ENCODE measurements at regions not wholly inside any gene's neighbourhood (a gene's known extent, or its start where the extent isn't known, plus 50 kb on each side); places are given as distances from the start of the nearest gene placed in this dataset.

- Mint-ChIP-seq H3K27me3 (peaks cover 2% of the 10 kb centered on the region), H3K4me3 (no peak overlapping the region), H3K27ac (no peak overlapping the region), H3K4me1 (no peaks in the 10 kb centered on the region), H3K9me3 (peaks cover 10% of the 10 kb centered on the region), H3K36me3 (ENCODE audit: low read depth) (no peaks in the 10 kb centered on the region)
- intact Hi-C loops (cut with micrococcal nuclease): no loop called here
- ChIA-PET CTCF (no interaction called here), POLR2A (no interaction called here)
- ATAC-seq (ENCODE audit: low read depth) (no peak), DNase-seq (no peak)
- TF ChIP-seq CTCF (IDR thresholded peaks at IDR 0.05): no peak
Measured at GRCh38 chr6:167555836-167556235, 230.9 kb downstream of the TTLL2 start.

GRCh38 chr6:167557675-167558074 lies 232.8 kb downstream of the TTLL2 start:
- peaks cover 2% of the 10 kb centered on the region for H3K27me3 Mint-ChIP-seq
- no peaks in the 10 kb centered on the region for H3K4me1 Mint-ChIP-seq
- ChIA-PET CTCF (no interaction called here), POLR2A (no interaction called here)
- H3K36me3 Mint-ChIP-seq (ENCODE audit: low read depth): no peaks in the 10 kb centered on the region
- peaks cover 10% of the 10 kb centered on the region for H3K9me3 Mint-ChIP-seq
- no peak for TF ChIP-seq CTCF (IDR thresholded peaks at IDR 0.05)
- intact Hi-C loops (cut with micrococcal nuclease): no loop called here
- H3K27ac Mint-ChIP-seq: no peak overlapping the region
- DNase-seq (no peak), ATAC-seq (ENCODE audit: low read depth) (no peak)
- no peak overlapping the region for H3K4me3 Mint-ChIP-seq

- TF ChIP-seq CTCF (IDR thresholded peaks at IDR 0.05): no peak
- ATAC-seq (ENCODE audit: low read depth) (no peak), DNase-seq (no peak)
- intact Hi-C loops (cut with micrococcal nuclease): no loop called here
- ChIA-PET CTCF (no interaction called here), POLR2A (no interaction called here)
- H3K36me3 Mint-ChIP-seq (ENCODE audit: low read depth): no peaks in the 10 kb centered on the region
- peaks cover 2% of the 10 kb centered on the region for H3K27me3 Mint-ChIP-seq
- no peak overlapping the region for H3K4me3 Mint-ChIP-seq
- H3K27ac Mint-ChIP-seq: no peak overlapping the region
- H3K4me1 Mint-ChIP-seq: no peaks in the 10 kb centered on the region
- H3K9me3 Mint-ChIP-seq: peaks cover 10% of the 10 kb centered on the region
Measured at GRCh38 chr6:167558246-167559177, 233.6 kb downstream of the TTLL2 start.

GRCh38 chr6:167559675-167560479 lies 235.0 kb downstream of the TTLL2 start:
- Mint-ChIP-seq H3K27me3 (peaks cover 2% of the 10 kb centered on the region), H3K4me1 (no peaks in the 10 kb centered on the region), H3K36me3 (ENCODE audit: low read depth) (no peaks in the 10 kb centered on the region), H3K27ac (no peak overlapping the region), H3K9me3 (peaks cover 10% of the 10 kb centered on the region), H3K4me3 (no peak overlapping the region)
- DNase-seq (no peak), ATAC-seq (ENCODE audit: low read depth) (no peak)
- TF ChIP-seq CTCF (IDR thresholded peaks at IDR 0.05): no peak
- CTCF ChIA-PET: no interaction called here
- intact Hi-C loops (cut with micrococcal nuclease): no loop called here
- POLR2A ChIA-PET: no interaction called here

Data from activated B cell treated with CpG ODN at 0.5 μM for 24 hours (primary cell).